ENCODE measurements at regions not wholly inside any gene's neighbourhood (a gene's known extent, or its start where the extent isn't known, plus 50 kb on each side); places are given as distances from the start of the nearest gene placed in this dataset.

DNA sequence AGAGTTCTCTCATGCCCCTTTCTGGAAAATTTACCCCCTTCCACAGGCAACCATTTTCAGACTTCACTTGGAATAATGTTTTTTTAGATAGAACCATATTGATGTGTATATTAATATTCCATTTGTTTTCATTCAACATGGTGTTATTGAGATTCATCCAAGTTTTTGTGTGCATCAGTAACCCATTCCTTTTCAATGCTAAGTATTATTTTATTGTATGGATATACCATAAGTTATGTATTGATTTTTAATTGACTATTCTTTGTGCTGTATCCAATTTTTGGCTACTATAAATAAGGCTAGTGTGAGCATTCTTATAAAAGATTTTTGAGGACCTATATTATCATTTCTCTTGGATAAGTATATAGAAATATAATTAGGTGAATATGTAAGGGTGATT, 1025.7 kb downstream of the GRM8 start:
- no peaks in the 10 kb centered on the region for H3K27me3 ChIP-seq (ENCODE audit: low read length)
- no peaks in the 10 kb centered on the region for H4K20me1 ChIP-seq (ENCODE audit: low read depth, low read length)
- no peaks in the 10 kb centered on the region for H3K9me3 ChIP-seq (ENCODE audit: insufficient read depth, low read length)
- no peaks in the 10 kb centered on the region for H3K79me2 ChIP-seq (ENCODE audit: insufficient read depth, low read length)
- H3K36me3 ChIP-seq (ENCODE audit: low read length) = no peaks in the 10 kb centered on the region
- no peak overlapping the region for H3K4me3 ChIP-seq (ENCODE audit: insufficient read depth, low read length, poor library complexity, severe bottlenecking)
- TF ChIP-seq, protein P1, sequence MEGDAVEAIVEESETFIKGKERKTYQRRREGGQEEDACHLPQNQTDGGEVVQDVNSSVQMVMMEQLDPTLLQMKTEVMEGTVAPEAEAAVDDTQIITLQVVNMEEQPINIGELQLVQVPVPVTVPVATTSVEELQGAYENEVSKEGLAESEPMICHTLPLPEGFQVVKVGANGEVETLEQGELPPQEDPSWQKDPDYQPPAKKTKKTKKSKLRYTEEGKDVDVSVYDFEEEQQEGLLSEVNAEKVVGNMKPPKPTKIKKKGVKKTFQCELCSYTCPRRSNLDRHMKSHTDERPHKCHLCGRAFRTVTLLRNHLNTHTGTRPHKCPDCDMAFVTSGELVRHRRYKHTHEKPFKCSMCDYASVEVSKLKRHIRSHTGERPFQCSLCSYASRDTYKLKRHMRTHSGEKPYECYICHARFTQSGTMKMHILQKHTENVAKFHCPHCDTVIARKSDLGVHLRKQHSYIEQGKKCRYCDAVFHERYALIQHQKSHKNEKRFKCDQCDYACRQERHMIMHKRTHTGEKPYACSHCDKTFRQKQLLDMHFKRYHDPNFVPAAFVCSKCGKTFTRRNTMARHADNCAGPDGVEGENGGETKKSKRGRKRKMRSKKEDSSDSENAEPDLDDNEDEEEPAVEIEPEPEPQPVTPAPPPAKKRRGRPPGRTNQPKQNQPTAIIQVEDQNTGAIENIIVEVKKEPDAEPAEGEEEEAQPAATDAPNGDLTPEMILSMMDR (IDR thresholded peaks at IDR 0.05; ENCODE audit: insufficient read depth, low read length, poor library complexity, severe bottlenecking) = no peak
- no peak for TF ChIP-seq EZH2phosphoT487 (conservative IDR thresholded peaks at IDR 0.05; ENCODE audit: low read length)
- H3K9ac ChIP-seq (ENCODE audit: low read length) = no peak overlapping the region
- H3K9me2 ChIP-seq (replicated peaks; ENCODE audit: insufficient read depth, low read length) = no peaks in the 10 kb centered on the region
- H2AFZ ChIP-seq (ENCODE audit: low read depth, low read length, severe bottlenecking) = no peak overlapping the region
- no peak overlapping the region for H3K27ac ChIP-seq (ENCODE audit: low read depth, low read length)
- H3F3A ChIP-seq (ENCODE audit: insufficient read depth) = no peaks in the 10 kb centered on the region
- no peak overlapping the region for H3K4me2 ChIP-seq (ENCODE audit: low read depth, low read length, poor library complexity, severe bottlenecking)

DNA sequence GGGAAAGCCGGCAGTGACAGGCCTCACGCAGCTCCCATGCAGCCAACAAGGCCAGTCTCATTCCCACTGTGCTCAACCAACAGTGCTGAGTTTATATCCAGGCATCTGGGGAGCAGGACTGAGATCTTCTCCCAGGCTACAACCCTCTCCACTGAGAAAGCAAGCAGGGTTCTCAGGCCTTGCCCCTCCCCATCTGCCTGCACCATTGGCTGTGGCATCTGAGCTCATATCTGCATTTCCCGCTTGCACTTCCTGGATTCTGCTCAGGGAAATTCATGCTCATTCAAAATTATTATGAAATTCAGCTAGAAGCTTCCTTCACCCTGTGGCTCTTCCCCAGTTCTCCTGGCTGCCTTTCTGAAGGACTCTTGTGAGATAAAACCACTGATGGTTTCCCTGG, 1029.0 kb downstream of the GRM8 start:
- Histone ChIP-seq H2AFZ (ENCODE audit: low read depth, low read length, severe bottlenecking) (no peak overlapping the region), H3K4me2 (ENCODE audit: low read depth, low read length, poor library complexity, severe bottlenecking) (no peak overlapping the region), H3F3A (ENCODE audit: insufficient read depth) (peaks cover 2% of the 10 kb centered on the region; the same call in 1 of the 2 replicates), H3K36me3 (ENCODE audit: low read length) (no peaks in the 10 kb centered on the region), H3K79me2 (ENCODE audit: insufficient read depth, low read length) (no peaks in the 10 kb centered on the region), H3K9ac (ENCODE audit: low read length) (no peak overlapping the region), H3K9me2 (replicated peaks; ENCODE audit: insufficient read depth, low read length) (no peaks in the 10 kb centered on the region), H3K9me3 (ENCODE audit: insufficient read depth, low read length) (no peaks in the 10 kb centered on the region), H3K27me3 (ENCODE audit: low read length) (no peaks in the 10 kb centered on the region), H4K20me1 (ENCODE audit: low read depth, low read length) (no peaks in the 10 kb centered on the region), H3K27ac (ENCODE audit: low read depth, low read length) (no peak overlapping the region), H3K4me3 (ENCODE audit: insufficient read depth, low read length, poor library complexity, severe bottlenecking) (no peak overlapping the region)
- TF ChIP-seq, protein P1 (IDR thresholded peaks at IDR 0.05; ENCODE audit: insufficient read depth, low read length, poor library complexity, severe bottlenecking) = no peak
- no peak for TF ChIP-seq EZH2phosphoT487 (conservative IDR thresholded peaks at IDR 0.05; ENCODE audit: low read length)

DNA sequence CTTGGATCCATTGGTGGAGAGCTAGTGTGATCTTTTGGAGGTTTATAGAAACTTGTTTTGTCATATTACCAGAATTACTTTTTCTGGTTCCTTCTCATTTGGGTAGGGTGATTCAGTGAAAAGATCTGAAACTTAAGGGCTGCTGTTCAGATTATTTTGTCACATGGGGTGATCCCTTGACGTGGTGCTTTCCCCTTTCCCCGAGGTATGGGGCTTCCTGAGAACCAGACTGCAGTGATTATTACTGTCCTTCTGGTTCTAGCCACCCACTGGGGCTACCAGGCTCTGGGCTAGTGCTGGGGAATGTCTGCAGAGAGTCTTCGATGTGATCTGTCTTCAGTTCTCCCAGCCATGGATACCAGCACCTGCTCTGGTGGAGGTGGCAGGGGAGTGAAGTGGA, 1030.0 kb downstream of the GRM8 start:
- Histone ChIP-seq H3K36me3 (ENCODE audit: low read length) (no peaks in the 10 kb centered on the region), H3K79me2 (ENCODE audit: insufficient read depth, low read length) (no peaks in the 10 kb centered on the region), H3K4me3 (ENCODE audit: insufficient read depth, low read length, poor library complexity, severe bottlenecking) (no peak overlapping the region), H4K20me1 (ENCODE audit: low read depth, low read length) (no peaks in the 10 kb centered on the region), H3K27ac (ENCODE audit: low read depth, low read length) (no peak overlapping the region), H3K9ac (ENCODE audit: low read length) (no peak overlapping the region), H3K9me2 (replicated peaks; ENCODE audit: insufficient read depth, low read length) (no peaks in the 10 kb centered on the region), H3K4me2 (ENCODE audit: low read depth, low read length, poor library complexity, severe bottlenecking) (no peak overlapping the region), H3K27me3 (ENCODE audit: low read length) (no peaks in the 10 kb centered on the region), H3F3A (ENCODE audit: insufficient read depth) (peaks cover 2% of the 10 kb centered on the region; the same call in 1 of the 2 replicates), H2AFZ (ENCODE audit: low read depth, low read length, severe bottlenecking) (no peak overlapping the region), H3K9me3 (ENCODE audit: insufficient read depth, low read length) (no peaks in the 10 kb centered on the region)
- TF ChIP-seq, protein P1 (IDR thresholded peaks at IDR 0.05; ENCODE audit: insufficient read depth, low read length, poor library complexity, severe bottlenecking) = no peak
- no peak for TF ChIP-seq EZH2phosphoT487 (conservative IDR thresholded peaks at IDR 0.05; ENCODE audit: low read length)
